ENCODE measurements at regions not wholly inside any gene's neighbourhood (a gene's known extent, or its start where the extent isn't known, plus 50 kb on each side); places are given as distances from the start of the nearest gene placed in this dataset.

- Histone ChIP-seq H3K27ac (ENCODE audit: insufficient read length, low read depth, low read length) (no peak overlapping the region), H3T11ph (ENCODE audit: low read length) (no peak overlapping the region), H2BK12ac (ENCODE audit: insufficient read length, low read depth, low read length) (no peak overlapping the region), H2BK15ac (ENCODE audit: low read depth, low read length) (no peak overlapping the region), H3K79me1 (ENCODE audit: insufficient read depth, low read depth, low read length, poor library complexity, severe bottlenecking) (no peaks in the 10 kb centered on the region), H3K4ac (ENCODE audit: low read depth, low read length) (no peak overlapping the region), H3K4me1 (ENCODE audit: insufficient read depth, low read length) (no peaks in the 10 kb centered on the region; the same call in 1 of the 2 replicates), H2AK5ac (ENCODE audit: insufficient read length, low read length) (no peak overlapping the region), H2AFZ (ENCODE audit: low read length) (no peak overlapping the region), H2BK120ac (ENCODE audit: low read depth, low read length, poor library complexity, severe bottlenecking) (no peak overlapping the region), H3K9me3 (ENCODE audit: control insufficient read depth, low read depth, low read length) (no peaks in the 10 kb centered on the region), H3K23me2 (ENCODE audit: insufficient read length, low read depth, low read length, poor library complexity, severe bottlenecking) (no peaks in the 10 kb centered on the region), H2BK20ac (ENCODE audit: low read depth, low read length, poor library complexity, severe bottlenecking) (no peak overlapping the region), H3K9ac (ENCODE audit: extremely low read depth, insufficient read length, low read length) (no peak overlapping the region), H3K79me2 (ENCODE audit: insufficient read depth, low read length) (no peaks in the 10 kb centered on the region), H3K56ac (ENCODE audit: insufficient read length, low read depth, low read length) (no peak overlapping the region), H3K18ac (ENCODE audit: insufficient read length, low read depth, low read length) (no peak overlapping the region), H3K23ac (ENCODE audit: insufficient read length, low read depth, low read length) (no peak overlapping the region), H2BK5ac (ENCODE audit: insufficient read length, low read length) (no peak overlapping the region), H3K4me2 (ENCODE audit: insufficient read depth, insufficient read length, low read length) (no peak overlapping the region), H4K20me1 (ENCODE audit: control insufficient read depth, insufficient read depth, insufficient read length) (no peaks in the 10 kb centered on the region), H3K27me3 (ENCODE audit: insufficient read depth, low read length) (no peaks in the 10 kb centered on the region), H3K14ac (ENCODE audit: insufficient read depth, low read length) (no peak overlapping the region), H4K91ac (ENCODE audit: insufficient read length, low read depth, low read length) (no peak overlapping the region), H4K5ac (ENCODE audit: insufficient read length, low read depth, low read length) (no peak overlapping the region), H4K8ac (replicated peaks; ENCODE audit: insufficient read length, low read depth, low read length) (no peak overlapping the region)
- DNase-seq = peak; percentile 36
- WGBS (ENCODE audit: extremely low coverage, insufficient read length, low lambda C conversion rate) = no CpG with 5 or more reads among the region's 10 CpGs
- H3K4me1 Mint-ChIP-seq = peaks cover 24 to 28% of the 10 kb centered on the region in 2 experiments
- peaks cover 9 to 14% of the 10 kb centered on the region in 2 experiments for H3K9me3 Mint-ChIP-seq
- H3K4me3 Mint-ChIP-seq = no peak overlapping the region
- peaks cover 3% of the 10 kb centered on the region; the same call in 1 of the 2 replicates for H3K27me3 Mint-ChIP-seq (ENCODE audit: low read depth)
- TF ChIP-seq CTCF (conservative IDR thresholded peaks at IDR 0.05) = no peak
- peaks cover 3 to 8% (median 6%) of the 10 kb centered on the region in 3 experiments; a peak in 6 of 7 replicates for H3K36me3 Mint-ChIP-seq (ENCODE audit: insufficient read depth in 1 of 3, low read depth in 3 of 3)
- no peak overlapping the region for H3K27ac Mint-ChIP-seq
Measured at GRCh38 chr13:60286707-60287106, 110.3 kb upstream of the TDRD3 start.

Measured in H9 (cell line).